CD4-positive, alpha-beta T cell treated with Interleukin-4 for 4 hours (primary cell): ENCODE measurements at regions not wholly inside any gene's neighbourhood (a gene's known extent, or its start where the extent isn't known, plus 50 kb on each side); places are given as distances from the start of the nearest gene placed in this dataset.

Source experiments
- DNase-seq: peaks from one replicate; pipeline ENCODE4 v3.0.0-alpha.2; 2020

DNA sequence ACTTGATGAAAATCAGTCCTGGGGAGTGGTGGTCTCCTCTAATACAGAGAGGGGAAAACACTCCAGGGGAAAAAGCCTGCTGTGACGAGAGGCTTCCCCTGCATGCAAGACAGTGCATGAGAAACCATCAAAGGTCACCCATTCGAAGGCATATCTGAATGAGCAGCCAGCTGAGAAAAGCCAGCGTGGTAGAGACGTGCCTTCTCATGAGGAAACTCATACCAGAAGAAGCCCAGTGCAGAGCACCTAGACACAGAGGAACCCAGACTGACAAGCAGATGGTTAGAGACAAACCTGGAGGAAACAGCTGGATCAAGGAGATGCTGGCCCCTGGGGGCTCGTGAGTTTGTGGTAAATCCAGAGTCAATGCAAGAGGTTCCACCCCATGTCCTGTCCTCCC is 534.8 kb downstream of the BRD1 start:
- no peak for DNase-seq

DNA sequence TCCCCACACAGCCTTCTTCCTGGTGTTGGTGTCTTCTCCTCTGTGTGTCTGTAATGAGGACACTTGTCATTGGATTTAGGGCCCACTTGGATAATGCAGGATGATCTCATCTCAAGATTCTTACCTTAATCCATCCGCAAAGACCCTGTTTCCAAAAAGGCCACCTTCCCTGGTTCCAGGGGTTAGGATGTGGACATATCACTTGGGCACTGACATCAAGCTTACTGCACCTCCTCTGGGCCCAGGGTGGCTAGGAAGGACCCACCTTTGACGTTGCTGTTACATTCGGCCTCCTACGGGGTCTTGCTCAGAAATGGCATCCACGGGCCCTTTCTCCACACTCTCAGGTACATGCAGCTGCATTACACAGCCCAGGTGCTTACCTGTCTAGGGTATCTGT is 535.9 kb downstream of the BRD1 start:
- no peak for DNase-seq

- no peak for DNase-seq
Measured at GRCh38 chr22:49291169-49291568, 536.5 kb downstream of the BRD1 start.

DNA sequence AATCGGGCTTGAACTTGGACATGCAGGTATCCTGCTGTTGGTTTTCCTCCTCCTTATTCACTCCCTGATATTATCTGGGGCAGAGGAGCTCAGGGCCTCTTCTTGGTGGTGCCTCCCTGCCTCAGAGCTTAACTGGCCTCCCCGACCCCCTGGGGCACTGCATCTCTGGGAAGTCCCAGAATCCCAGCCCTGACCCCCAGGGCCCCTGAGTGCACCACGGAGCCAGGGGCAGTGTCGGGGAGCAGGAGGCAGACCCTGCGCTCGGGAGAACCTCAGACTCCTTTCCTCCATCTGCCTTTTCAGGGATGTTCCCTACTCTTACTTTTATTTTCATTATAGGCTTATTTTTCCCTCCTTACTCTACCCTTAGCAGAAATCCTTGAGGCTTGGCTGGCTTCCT is 537.0 kb downstream of the BRD1 start:
- no peak for DNase-seq

GRCh38 chr22:49289822-49290679 is 537.6 kb downstream of the BRD1 start:
- no peak for DNase-seq

DNA sequence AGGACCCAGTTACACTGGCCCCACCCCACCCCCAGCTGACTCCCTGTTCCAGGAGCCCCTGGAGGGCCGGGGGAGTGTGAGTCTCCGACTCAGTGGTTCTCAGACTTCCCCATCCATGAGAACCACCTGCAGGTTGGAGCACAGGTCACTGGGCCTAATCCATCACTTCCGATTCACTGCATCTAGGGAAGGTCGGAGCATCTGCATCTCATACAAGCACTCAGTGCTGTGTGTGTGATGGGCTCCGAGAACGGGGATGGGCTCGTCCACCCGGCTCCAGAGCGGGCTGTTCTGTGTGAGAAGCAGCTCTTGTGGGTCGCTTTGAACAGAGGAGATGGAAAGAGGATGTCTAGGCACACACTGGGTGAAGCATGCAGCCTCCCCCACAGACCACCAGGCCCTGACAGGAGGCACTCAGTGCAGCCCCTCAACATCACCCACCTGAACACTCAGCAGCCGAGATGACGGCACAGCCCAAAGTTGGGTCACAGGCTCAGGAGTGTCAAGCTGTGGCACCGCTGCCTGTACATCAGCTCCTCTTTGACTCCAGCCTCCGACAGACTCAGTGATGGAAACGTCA is 541.4 kb downstream of the BRD1 start:
- DNase-seq = no peak

DNA sequence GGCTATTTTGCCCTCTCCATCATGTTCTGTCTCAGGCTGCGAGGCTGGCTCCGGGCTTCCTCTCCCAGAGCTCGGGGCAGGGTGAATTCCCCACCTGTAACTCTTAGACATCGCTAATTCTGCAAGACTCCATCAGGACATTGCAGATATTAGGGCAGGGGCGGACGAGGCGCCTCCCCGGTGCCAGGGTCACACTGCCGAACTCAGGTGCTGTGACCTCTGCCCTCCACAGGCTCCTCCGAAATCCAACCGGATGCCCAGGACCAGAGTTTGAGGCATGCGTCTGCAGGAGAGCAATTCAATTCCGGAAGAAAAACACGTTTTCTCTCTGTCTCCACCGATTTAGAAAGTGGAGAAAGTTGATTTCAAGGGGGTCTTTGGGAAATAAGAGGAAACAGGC is 542.7 kb downstream of the BRD1 start:
- DNase-seq = no peak

- no peak for DNase-seq
Measured at GRCh38 chr22:49284056-49284784, 543.5 kb downstream of the BRD1 start.

DNA sequence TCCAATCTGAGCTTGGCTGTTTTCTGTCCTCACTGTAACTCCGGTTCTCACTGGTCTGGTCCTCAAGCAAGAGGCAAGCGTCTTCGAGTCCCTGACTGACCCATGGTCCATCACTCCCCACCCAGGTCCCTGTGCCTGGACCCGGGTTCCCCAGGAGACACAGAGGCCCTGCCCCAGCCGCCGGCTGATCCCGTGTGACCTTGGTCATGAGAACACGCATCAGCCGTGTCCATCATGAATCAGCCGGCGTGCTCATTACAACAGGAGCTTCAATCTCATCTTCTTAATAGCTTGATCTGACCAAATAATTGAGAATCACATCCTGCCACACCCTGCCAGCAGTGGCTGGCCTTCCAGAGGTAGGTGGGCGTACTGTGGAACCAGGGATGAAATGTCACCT is 545.1 kb downstream of the BRD1 start:
- no peak for DNase-seq

GRCh38 chr22:49281467-49282340 is 546.0 kb downstream of the BRD1 start:
- DNase-seq = no peak

- DNase-seq = no peak
Measured at GRCh38 chr22:49278340-49278739, 549.3 kb downstream of the BRD1 start.

- DNase-seq = no peak
Measured at GRCh38 chr22:49276567-49276966, 551.1 kb downstream of the BRD1 start.

GRCh38 chr22:49274754-49275380 is 552.8 kb downstream of the BRD1 start:
- no peak for DNase-seq

DNA sequence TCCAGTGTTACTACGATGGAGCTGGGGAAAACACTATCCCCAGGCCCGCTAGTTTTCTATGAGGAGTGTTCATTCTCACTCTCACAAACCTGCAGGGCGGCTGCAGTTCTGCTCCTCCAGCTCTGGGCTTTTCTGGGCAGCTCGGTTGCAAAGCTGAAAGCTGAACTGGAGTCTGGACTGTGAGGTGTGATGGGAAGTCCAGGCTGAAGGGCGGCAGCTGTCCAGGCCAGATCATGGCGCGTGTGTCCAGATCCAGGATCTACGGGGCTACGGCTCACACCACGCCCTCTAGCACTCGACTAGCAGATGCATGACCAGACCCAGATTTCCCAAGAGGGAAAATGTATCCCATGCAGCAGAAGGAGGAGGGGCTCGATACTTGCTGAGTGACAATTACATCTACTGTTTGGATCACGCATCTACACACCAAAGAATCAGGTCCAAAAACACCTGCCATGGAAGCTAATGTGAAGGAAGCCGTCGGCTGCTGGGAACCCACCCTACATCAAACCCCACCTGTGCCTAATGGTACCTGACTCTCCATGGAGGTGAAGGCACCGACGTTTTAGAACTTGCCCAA is 555.0 kb downstream of the BRD1 start:
- no peak for DNase-seq

DNA sequence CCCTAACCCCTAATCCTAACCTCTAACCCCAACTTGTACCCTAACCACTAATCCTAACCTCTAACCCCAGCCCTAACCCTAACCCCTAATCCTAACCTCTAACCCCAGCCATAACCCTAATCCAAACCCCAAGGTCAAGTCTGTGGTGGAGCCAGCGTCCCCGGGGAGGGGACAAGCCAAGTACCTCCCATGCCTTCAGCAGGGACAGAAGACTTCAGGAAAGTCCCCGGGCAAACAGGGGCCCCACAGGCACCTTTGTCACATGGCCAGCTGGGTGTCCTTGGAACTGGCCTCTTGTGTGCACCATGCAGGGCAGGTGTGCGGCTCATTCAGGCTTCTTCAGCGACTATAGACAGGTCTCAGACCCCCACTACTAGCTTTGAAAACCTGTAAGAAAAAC is 555.8 kb downstream of the BRD1 start:
- no peak for DNase-seq

DNA sequence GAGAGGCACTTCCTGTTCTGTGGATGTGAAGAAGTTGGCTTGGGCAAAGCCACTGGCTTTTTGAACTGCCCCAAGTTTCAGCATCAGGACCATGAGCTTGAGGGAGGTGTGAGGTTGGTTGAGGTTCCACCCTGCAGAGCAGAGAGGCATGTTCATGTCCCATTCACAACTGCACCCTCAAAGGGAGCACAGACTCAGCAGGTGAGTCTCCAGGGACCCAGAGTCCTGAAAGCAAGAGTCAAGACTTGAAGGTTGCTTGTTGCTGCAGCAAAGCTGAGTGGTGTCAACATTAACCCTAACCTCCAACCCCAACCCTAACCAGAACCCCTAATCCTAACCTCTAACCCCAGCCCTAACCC is 556.3 kb downstream of the BRD1 start:
- DNase-seq = no peak

- no peak for DNase-seq
Measured at GRCh38 chr22:49270595-49271368, 556.9 kb downstream of the BRD1 start.

DNA sequence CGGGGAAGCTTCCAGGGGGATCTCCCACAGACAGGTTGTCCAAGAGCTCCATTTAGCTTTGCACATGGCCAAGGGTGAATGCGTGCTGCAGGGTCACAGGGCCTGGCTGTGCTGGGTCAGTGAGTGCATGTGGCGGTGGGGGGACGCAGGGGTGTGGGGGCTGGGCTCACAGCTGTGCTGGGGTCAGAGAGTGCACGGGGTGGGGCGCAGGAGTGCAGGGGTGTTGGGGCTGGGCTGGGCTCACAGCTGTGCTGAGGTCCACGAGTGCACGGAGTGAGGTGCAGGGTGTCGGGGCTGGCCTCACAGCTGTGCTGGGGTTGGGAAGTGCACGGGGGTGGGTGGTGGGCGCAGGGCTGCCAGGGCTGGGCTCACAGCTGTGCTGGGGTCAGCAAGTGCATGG is 557.7 kb downstream of the BRD1 start:
- DNase-seq = no peak

DNA sequence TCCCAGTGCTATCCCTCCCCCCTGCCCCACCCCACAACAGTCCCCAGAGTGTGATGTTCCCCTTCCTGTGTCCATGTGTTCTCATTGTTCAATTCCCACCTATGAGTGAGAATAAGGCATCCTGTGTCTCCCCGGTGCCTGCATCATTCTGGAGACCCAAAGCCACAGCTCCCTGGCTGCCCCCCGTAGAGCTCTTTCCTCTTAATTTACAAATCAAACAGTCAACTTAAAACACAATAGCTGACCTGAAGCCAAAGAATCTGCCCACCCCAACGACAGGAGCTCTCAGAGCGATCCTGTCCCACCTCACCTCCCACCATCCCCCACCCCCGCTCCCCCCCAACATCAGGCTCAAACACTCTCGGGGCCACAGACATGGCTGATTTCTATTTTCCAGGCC is 558.3 kb downstream of the BRD1 start:
- DNase-seq = no peak

- no peak for DNase-seq
Measured at GRCh38 chr22:49268924-49269323, 558.7 kb downstream of the BRD1 start.

- DNase-seq = no peak
Measured at GRCh38 chr22:49267996-49268395, 559.7 kb downstream of the BRD1 start.
